ENCODE measurements at regions not wholly inside any gene's neighbourhood (a gene's known extent, or its start where the extent isn't known, plus 50 kb on each side); places are given as distances from the start of the nearest gene placed in this dataset.

DNA sequence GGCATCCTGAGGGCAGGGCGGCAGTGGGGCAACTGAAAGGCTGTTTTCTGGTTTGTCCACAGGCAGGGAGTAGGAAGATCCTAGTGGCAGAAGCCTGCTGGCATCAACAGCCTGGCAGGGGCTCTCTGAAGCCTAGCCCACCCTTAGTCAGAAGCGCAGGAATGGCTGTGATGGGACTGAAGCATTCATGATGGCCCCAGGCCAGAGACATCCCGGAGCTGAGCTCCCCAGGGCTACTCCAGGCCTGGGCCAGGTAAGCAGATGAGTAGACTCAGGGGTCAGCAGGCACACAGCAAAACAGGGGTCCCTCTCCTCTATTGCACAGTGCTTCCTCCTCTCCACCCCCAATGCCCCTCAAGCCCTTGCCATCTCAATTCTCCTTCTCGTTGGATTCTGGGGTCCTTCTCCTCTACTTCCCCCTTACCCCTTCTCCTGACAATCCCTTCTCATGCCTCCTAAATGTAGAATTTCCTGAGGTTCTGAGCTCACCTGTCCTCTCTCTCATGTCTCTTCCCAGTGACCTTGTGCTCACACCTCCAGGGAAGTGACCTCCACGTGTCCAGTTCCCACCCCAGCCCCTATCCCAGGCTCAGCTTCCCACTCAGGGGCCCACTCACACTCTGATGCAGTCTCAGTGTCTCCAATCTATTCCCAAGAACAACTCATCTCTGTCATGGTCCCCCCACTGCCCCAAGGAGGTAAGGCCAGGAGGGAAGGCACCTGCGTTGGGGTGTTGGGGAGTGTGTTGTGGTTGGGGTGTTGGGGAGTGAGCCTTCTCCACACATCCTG lies 158.7 kb upstream of the ZNF507 start:
- no peak for DNase-seq (ENCODE audit: low read depth)
- no peak overlapping the region for H3K4me3 ChIP-seq (ENCODE audit: low read length)
- TF ChIP-seq, protein P1, sequence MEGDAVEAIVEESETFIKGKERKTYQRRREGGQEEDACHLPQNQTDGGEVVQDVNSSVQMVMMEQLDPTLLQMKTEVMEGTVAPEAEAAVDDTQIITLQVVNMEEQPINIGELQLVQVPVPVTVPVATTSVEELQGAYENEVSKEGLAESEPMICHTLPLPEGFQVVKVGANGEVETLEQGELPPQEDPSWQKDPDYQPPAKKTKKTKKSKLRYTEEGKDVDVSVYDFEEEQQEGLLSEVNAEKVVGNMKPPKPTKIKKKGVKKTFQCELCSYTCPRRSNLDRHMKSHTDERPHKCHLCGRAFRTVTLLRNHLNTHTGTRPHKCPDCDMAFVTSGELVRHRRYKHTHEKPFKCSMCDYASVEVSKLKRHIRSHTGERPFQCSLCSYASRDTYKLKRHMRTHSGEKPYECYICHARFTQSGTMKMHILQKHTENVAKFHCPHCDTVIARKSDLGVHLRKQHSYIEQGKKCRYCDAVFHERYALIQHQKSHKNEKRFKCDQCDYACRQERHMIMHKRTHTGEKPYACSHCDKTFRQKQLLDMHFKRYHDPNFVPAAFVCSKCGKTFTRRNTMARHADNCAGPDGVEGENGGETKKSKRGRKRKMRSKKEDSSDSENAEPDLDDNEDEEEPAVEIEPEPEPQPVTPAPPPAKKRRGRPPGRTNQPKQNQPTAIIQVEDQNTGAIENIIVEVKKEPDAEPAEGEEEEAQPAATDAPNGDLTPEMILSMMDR (conservative IDR thresholded peaks at IDR 0.05; ENCODE audit: low read depth, low read length): no peak

DNA sequence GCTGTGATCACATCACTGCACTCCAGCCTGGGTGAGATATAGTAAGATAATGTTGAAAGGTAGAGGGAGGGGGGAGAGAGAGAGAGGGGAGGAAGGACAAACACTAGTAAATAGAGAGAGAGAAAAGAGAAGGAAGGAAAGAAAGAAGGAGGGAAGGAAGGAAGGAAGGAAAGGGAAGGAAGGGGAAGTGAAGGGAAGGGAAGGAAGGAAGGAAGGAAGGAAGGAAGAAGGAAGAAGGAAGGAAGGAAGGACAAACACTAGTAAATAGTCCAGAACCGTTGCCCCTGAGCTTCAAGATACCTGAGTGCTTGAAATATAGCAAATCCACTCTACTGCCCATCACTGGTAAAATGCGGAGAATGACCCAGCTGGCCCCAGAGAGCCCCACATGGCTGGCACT lies 156.5 kb upstream of the ZNF507 start:
- no peak overlapping the region for H3K4me3 ChIP-seq (ENCODE audit: low read length)
- TF ChIP-seq, protein P1 (conservative IDR thresholded peaks at IDR 0.05; ENCODE audit: low read depth, low read length): no peak
- no peak for DNase-seq (ENCODE audit: low read depth)

DNA sequence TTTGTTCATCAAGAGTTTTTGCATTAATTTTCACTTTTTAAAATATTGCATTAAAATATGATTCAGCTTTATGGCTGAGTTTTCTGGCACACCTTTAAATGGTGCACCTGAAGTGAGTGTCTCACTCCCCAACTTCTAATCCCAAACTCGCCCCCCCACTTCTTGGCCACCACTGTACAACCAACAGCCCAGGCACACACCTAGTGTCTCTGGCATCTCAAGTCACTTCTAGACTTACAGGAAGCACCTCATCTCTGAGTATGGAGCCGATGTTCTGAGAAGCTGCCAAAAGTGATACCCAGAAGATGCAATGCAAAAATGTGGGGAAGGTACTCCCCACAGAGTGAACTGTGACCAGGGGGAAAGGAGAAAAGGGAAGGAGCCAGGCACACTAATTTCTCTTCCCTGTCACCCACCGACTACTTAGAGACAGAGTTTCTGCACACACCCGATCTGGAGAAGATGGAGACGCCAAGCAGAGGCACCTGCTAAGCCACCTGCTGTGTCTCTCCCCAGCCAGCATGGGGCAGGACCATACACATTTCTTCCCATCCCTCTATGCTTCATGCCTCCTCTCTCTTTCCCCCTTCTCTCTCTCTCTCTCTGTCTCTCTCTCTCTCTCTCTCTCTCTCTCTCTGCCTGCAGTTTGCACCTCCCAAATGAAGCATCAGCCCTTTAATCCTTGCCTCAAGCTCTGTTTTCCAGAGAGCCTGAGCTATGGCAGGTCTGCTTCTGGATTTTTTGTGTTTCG lies 155.3 kb upstream of the ZNF507 start:
- H3K4me3 ChIP-seq (ENCODE audit: low read length): no peak overlapping the region
- TF ChIP-seq, protein P1 (conservative IDR thresholded peaks at IDR 0.05; ENCODE audit: low read depth, low read length): no peak
- no peak for DNase-seq (ENCODE audit: low read depth)

DNA sequence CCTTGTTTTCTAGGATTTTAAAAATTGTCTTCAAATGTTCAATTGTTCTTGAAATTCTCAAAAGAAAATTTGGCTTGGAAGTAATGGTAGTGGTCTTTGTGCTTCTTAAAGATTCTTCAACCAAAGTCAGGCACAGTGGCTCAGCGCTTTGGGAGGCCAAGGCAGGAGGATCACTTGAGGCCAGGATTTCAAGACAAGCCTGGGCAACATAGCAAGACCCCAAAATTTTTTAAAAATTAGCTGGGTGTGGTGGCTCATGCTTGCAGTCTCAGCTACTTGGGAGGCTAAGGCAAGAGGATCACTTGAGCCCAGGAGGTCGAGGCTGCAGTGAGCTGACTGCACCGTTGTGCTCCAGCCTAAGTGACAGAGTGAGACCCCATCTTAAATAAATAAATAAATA lies 153.5 kb upstream of the ZNF507 start:
- no peak overlapping the region for H3K4me3 ChIP-seq (ENCODE audit: low read length)
- TF ChIP-seq, protein P1 (conservative IDR thresholded peaks at IDR 0.05; ENCODE audit: low read depth, low read length): no peak
- no peak for DNase-seq (ENCODE audit: low read depth)

GRCh38 chr19:32195706-32196610 lies 149.5 kb upstream of the ZNF507 start:
- H3K4me3 ChIP-seq (ENCODE audit: low read length): no peak overlapping the region
- TF ChIP-seq, protein P1 (conservative IDR thresholded peaks at IDR 0.05; ENCODE audit: low read depth, low read length): no peak
- DNase-seq (ENCODE audit: low read depth): no peak

GRCh38 chr19:32196690-32197420 lies 148.6 kb upstream of the ZNF507 start:
- H3K4me3 ChIP-seq (ENCODE audit: low read length): no peak overlapping the region
- TF ChIP-seq, protein P1 (conservative IDR thresholded peaks at IDR 0.05; ENCODE audit: low read depth, low read length): no peak
- DNase-seq (ENCODE audit: low read depth): no peak
